K562 (cell line): ENCODE measurements at regions not wholly inside any gene's neighbourhood (a gene's known extent, or its start where the extent isn't known, plus 50 kb on each side); places are given as distances from the start of the nearest gene placed in this dataset.

ENCODE experiments used
- ATAC-seq: fragments of 200-7000 bp; cut with Tn5 transposase; 3 replicates; pipeline ENCODE4 v1.9.1; 2020; ENCODE audit warnings: moderate library complexity
- BruUV-seq: library from RNA; stranded (reverse); fragments of 400-500 nt; replicated peaks from 2 replicates; lab custom pipeline; 2021; lab: Mats Ljungman, UMichigan
- CTCF ChIA-PET: fragments of 300-600 bp; formaldehyde crosslinking; extraction: SDS; loops from one replicate; lab custom pipeline; 2021; ENCODE audit warnings: low intra/inter-chr PET ratio; lab: Yijun Ruan, JAX
- POLR2A ChIA-PET: fragments of 300-600, 350-650 bp; sonication (Branson Sonifier 250); formaldehyde crosslinking; extraction: SDS; loops from one replicate; lab custom pipeline; 2021; ENCODE audit warnings: antibody characterized with exemption, inconsistent platforms; lab: Yijun Ruan, JAX
- DNase-seq, 4 experiments: peaks; one replicate each; pipeline versions ENCODE4 v3.0.0 to v3.0.0-alpha.2; 2011 to 2018; ENCODE audit warnings: low spot score in 3 of 4, mixed read lengths in 3 of 4; ENCODE audit errors: extremely low read depth in 1 of 4
- FAIRE-seq: peaks from 2 replicates; lab custom pipeline; 2011; peaks lifted over from hg19 to GRCh38; lab: Jason Lieb, UNC
- H2AFZ ChIP-seq: 2 replicates; pipeline ENCODE4 v1.6.0; 2011; ENCODE audit warnings: low read depth, low read length, control low read depth, inconsistent platforms
- H3K27ac ChIP-seq: fragments of 200-600 bp; 3 replicates; pipeline ENCODE4 v1.8.0; 2011; ENCODE audit warnings: low read depth, mild to moderate bottlenecking, control low read depth, inconsistent platforms, low read length, moderate library complexity, mixed read lengths; ENCODE audit errors: extremely low read depth
- H3K27me3 ChIP-seq, 2 experiments: fragments of 300-600 bp in 1 of 2; 2 replicates in 1 of 2; 3 replicates in 1 of 2; pipeline versions ENCODE4 v1.6.0 to v1.8.0; 2011; ENCODE audit warnings: inconsistent platforms in 2 of 2, low read length in 2 of 2, mild to moderate bottlenecking in 1 of 2, mixed read lengths in 1 of 2, moderate library complexity in 1 of 2; ENCODE audit not compliant: control insufficient read depth in 2 of 2, insufficient read depth in 2 of 2
- H3K36me3 ChIP-seq: fragments of 300-600 bp; 3 replicates; pipeline ENCODE4 v1.8.0; 2011; ENCODE audit warnings: mild to moderate bottlenecking, low read length, inconsistent platforms; ENCODE audit not compliant: control insufficient read depth, insufficient read depth
- H3K4me1 ChIP-seq, 2 experiments: fragments of 200-600 bp in 1 of 2; replicated peaks in 1 of 2; 2 replicates in 1 of 2; 3 replicates in 1 of 2; pipeline versions ENCODE4 v1.5.1 to v1.8.0; 2011; ENCODE audit warnings: inconsistent platforms in 2 of 2, low read length in 2 of 2, mild to moderate bottlenecking in 1 of 2, mixed read lengths in 1 of 2, moderate library complexity in 1 of 2; ENCODE audit not compliant: control insufficient read depth in 2 of 2, insufficient read depth in 2 of 2
- H3K4me2 ChIP-seq: 2 replicates; pipeline ENCODE4 v1.6.1; 2011; ENCODE audit warnings: low read length, control low read depth, inconsistent platforms, mixed read lengths; ENCODE audit not compliant: insufficient read depth
- H3K4me3 ChIP-seq: fragments of 200-600 bp; sonication (generic), shearing (Covaris generic); 2 replicates; pipeline ENCODE4 v1.5.1; 2016; ENCODE audit warnings: control low read depth, inconsistent platforms
- H3K79me2 ChIP-seq: fragments of 200-600 bp; 3 replicates; pipeline ENCODE4 v1.8.0; 2011; ENCODE audit warnings: low read length, inconsistent platforms; ENCODE audit not compliant: control insufficient read depth, insufficient read depth
- H3K9ac ChIP-seq, 2 experiments: 2 replicates each; pipeline versions ENCODE4 v1.6.0 to v1.6.1; 2011; ENCODE audit warnings: low read depth in 2 of 2, low read length in 2 of 2, control low read depth in 1 of 2, inconsistent platforms in 1 of 2, mild to moderate bottlenecking in 1 of 2, mixed read lengths in 1 of 2; ENCODE audit not compliant: insufficient read depth in 1 of 2
- H3K9me1 ChIP-seq: one replicate; pipeline ENCODE4 v1.6.0; 2011; ENCODE audit warnings: inconsistent platforms, mild to moderate bottlenecking, low read length, moderate library complexity; ENCODE audit not compliant: control insufficient read depth, insufficient read depth
- H3K9me3 ChIP-seq: replicated peaks from 2 replicates; pipeline ENCODE4 v1.5.1; 2011; ENCODE audit warnings: low read depth, low read length, inconsistent platforms; ENCODE audit not compliant: control insufficient read depth, insufficient read depth
- H4K20me1 ChIP-seq: replicated peaks from 2 replicates; pipeline ENCODE4 v1.6.1; 2011; ENCODE audit warnings: low read length, inconsistent platforms, mixed read lengths; ENCODE audit not compliant: control insufficient read depth, insufficient read depth
- CBX5 ChIP-seq: IDR thresholded peaks from 2 replicates; pipeline ENCODE4 v1.6.1; 2014; ENCODE audit warnings: low read depth, borderline replicate concordance
- CREB3L1 ChIP-seq: fragments of 450-650 bp; IDR thresholded peaks from 2 replicates; pipeline ENCODE4 v1.6.1; 2014; ENCODE audit warnings: low read depth, mild to moderate bottlenecking, moderate library complexity, borderline replicate concordance
- CUX1 ChIP-seq: fragments of 200-800 bp; sonication (Bioruptor generic); IDR thresholded peaks from 2 replicates; pipeline ENCODE4 v1.6.1; 2016; ENCODE audit warnings: missing genetic modification characterization, missing compliant biosample characterization
- MCM5 ChIP-seq: fragments of 450-650 bp; IDR thresholded peaks from 2 replicates; pipeline ENCODE4 v1.6.1; 2016; ENCODE audit warnings: low read depth
- NR3C1 ChIP-seq: sonication (generic); formaldehyde crosslinking; IDR thresholded peaks from 2 replicates; pipeline ENCODE4 v1.8.1; 2022; ENCODE audit warnings: missing genetic modification reagents
- RBM25 ChIP-seq: fragments of 200-400 bp; formaldehyde crosslinking; IDR thresholded peaks from 2 replicates; pipeline ENCODE4 v1.6.1; 2018; ENCODE audit warnings: low read length, low read depth, moderate library complexity; ENCODE audit not compliant: severe bottlenecking
- STAG1 ChIP-seq: sonication (generic); formaldehyde crosslinking; IDR thresholded peaks from 2 replicates; pipeline ENCODE4 v1.5.0; 2020; ENCODE audit warnings: missing genetic modification reagents, borderline replicate concordance
- TBL1XR1 ChIP-seq, 2 experiments: IDR thresholded peaks; 2 replicates each; pipeline ENCODE4 v1.6.1; 2012; ENCODE audit warnings: improper control_type of control experiment in 2 of 2, low read length in 2 of 2, mild to moderate bottlenecking in 1 of 2
- ZNF41 ChIP-seq: fragments of 250-450 bp; sonication (Bioruptor Pico); conservative IDR thresholded peaks from 2 replicates; pipeline ENCODE4 v1.4.0; 2020; ENCODE audit warnings: mild to moderate bottlenecking
- ZNF507 ChIP-seq: conservative IDR thresholded peaks from 2 replicates; pipeline ENCODE4 v1.6.1; 2017; ENCODE audit warnings: missing genetic modification characterization, missing compliant biosample characterization
- WGBS: fragments of 100-300 bp; shearing (Covaris generic); methylation state at CpG from one replicate; pipeline ENCODE4 v1.1.6; 2016; ENCODE audit warnings: low coverage, mixed read lengths; ENCODE audit not compliant: insufficient coverage; ENCODE audit errors: missing lambda C conversion rate; 5-methylcytosine and 5-hydroxymethylcytosine counted together
- in situ Hi-C: fragments of 300-500 bp; cut with MboI; formaldehyde crosslinking; loops from 4 replicates; pipeline ENCODE4 v1.15.0; 2018; ENCODE audit warnings: inconsistent platforms, mixed read lengths
- intact Hi-C: fragments of 100-400 bp; cut with micrococcal nuclease; formaldehyde crosslinking; loops from 2 replicates; pipeline ENCODE4 v1.14.2; 2022

GRCh38 chr4:3364199-3364598, 71.4 kb downstream of the RGS12 start:
- POLR2A ChIA-PET, result interaction anchor here (0.5 to 1.0 kb wide), 2 partner anchors 10 to 1302 kb away, joined by 3 read pairs; no protein-coding TSS in a partner anchor
- BruUV-seq, result no TSS peak
- no peaks in the 10 kb centered on the region for H3K36me3 ChIP-seq
- peaks cover 21% of the 10 kb centered on the region for H4K20me1 ChIP-seq
- intact Hi-C loops, result no loop called here
- no peak for ATAC-seq
- peaks cover 14 to 63% of the 10 kb centered on the region in 2 experiments; a peak in 3 of 5 replicates for H3K27me3 ChIP-seq
- H2AFZ ChIP-seq, result no peak overlapping the region
- no peak overlapping the region for H3K4me3 ChIP-seq
- TF ChIP-seq CREB3L1 (no peak), MCM5 (no peak), TBL1XR1 (IDR thresholded peaks at IDR 0.05; ENCODE audit: low read length in 2 of 2) (no peak), NR3C1 (CRISPR knock-in tag) (no peak), CBX5 (no peak), RBM25 (no peak), STAG1 (CRISPR knock-in tag) (no peak), CUX1 (CRISPR knock-in tag) (no peak), ZNF507 (tag) (no peak), ZNF41 (no peak)
- TF ChIP-seq, all 486 proteins: peak for 0
- Histone ChIP-seq H3K9me3 (no peaks in the 10 kb centered on the region), H3K4me1 (peaks cover 0 to 30% of the 10 kb centered on the region in 2 experiments; a peak in 3 of 5 replicates), H3K9ac (no peak overlapping the region), H3K4me2 (no peak overlapping the region), H3K9me1 (no peaks in the 10 kb centered on the region), H3K27ac (no peak overlapping the region), H3K79me2 (no peaks in the 10 kb centered on the region)
- DNase-seq (no peak), FAIRE-seq (no peak)
- CTCF ChIA-PET, result no interaction called here
- in situ Hi-C loops, result no loop called here
- 41% methylated on average over 17 of the region's 17 CpGs for WGBS
